DOHH2 (cell line): ENCODE measurements at regions not wholly inside any gene's neighbourhood (a gene's known extent, or its start where the extent isn't known, plus 50 kb on each side); places are given as distances from the start of the nearest gene placed in this dataset.

Experiments used
- CTCF ChIP-seq: fragments of 200-600 bp; sonication (generic); IDR thresholded peaks from one replicate; pipeline ENCODE4 v1.5.1; 2014; ENCODE audit warnings: antibody characterized with exemption, mild to moderate bottlenecking, low read depth, low read length; ENCODE audit not compliant: poor library complexity, severe bottlenecking
- EZH2phosphoT487 ChIP-seq: fragments of 200-600 bp; sonication (generic); IDR thresholded peaks from 2 replicates; pipeline ENCODE4 v1.6.1; 2017; ENCODE audit warnings: borderline replicate concordance, mild to moderate bottlenecking, antibody characterized with exemption, low read length, moderate library complexity, mixed read lengths

DNA sequence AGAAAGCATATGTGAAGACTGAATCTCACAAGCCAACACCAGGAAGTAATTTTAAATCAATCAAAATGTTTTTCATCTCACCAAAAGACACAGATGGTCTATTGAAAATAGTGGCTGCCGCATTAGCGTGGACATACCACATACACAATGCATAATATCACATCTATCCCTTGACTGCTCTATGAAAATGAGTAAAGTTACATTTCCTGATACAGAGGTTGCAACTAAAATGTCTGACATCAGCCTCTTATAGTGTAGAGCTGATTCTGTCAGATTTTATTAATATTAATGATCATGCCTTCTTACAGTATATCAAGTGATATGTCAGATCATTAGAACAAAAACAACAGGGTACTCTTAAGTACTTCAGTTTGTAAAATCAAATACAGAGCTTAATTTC, 339.8 kb upstream of the EPHA7 start:
- TF ChIP-seq CTCF (no peak), EZH2phosphoT487 (no peak)
